HEK293 (cell line): ENCODE measurements at regions not wholly inside any gene's neighbourhood (a gene's known extent, or its start where the extent isn't known, plus 50 kb on each side); places are given as distances from the start of the nearest gene placed in this dataset.

ENCODE experiments used
- KLF16 ChIP-seq: fragments of 450-650 bp; formaldehyde crosslinking; IDR thresholded peaks from 2 replicates; pipeline ENCODE4 v1.5.1; 2017; ENCODE audit warnings: missing biosample characterization, missing genetic modification characterization
- REST ChIP-seq: fragments of 450-650 bp; formaldehyde crosslinking; IDR thresholded peaks from 2 replicates; pipeline ENCODE4 v1.5.1; 2016; ENCODE audit warnings: missing biosample characterization, missing genetic modification characterization
- ZBTB7A ChIP-seq: fragments of 450-650 bp; formaldehyde crosslinking; IDR thresholded peaks from 2 replicates; pipeline ENCODE4 v1.5.1; 2016; ENCODE audit warnings: low read depth, missing biosample characterization, missing genetic modification characterization
- ZNF184 ChIP-seq: fragments of 450-650 bp; IDR thresholded peaks from 2 replicates; pipeline ENCODE4 v1.5.1; 2018; ENCODE audit warnings: missing biosample characterization, mild to moderate bottlenecking, missing genetic modification characterization
- ZNF214 ChIP-seq: fragments of 450-650 bp; formaldehyde crosslinking; IDR thresholded peaks from 2 replicates; pipeline ENCODE4 v1.5.1; 2017; ENCODE audit warnings: missing biosample characterization, mild to moderate bottlenecking, missing genetic modification characterization, borderline replicate concordance
- ZNF473 ChIP-seq: fragments of 450-650 bp; formaldehyde crosslinking; IDR thresholded peaks from 2 replicates; pipeline ENCODE4 v1.5.1; 2017; ENCODE audit warnings: missing biosample characterization, missing genetic modification characterization
- ZNF571 ChIP-seq: fragments of 450-650 bp; formaldehyde crosslinking; IDR thresholded peaks from 2 replicates; pipeline ENCODE4 v1.5.0; 2017; ENCODE audit warnings: missing biosample characterization, missing genetic modification characterization
- ZNF677 ChIP-seq: fragments of 450-650 bp; IDR thresholded peaks from 2 replicates; pipeline ENCODE4 v1.5.0; 2018; ENCODE audit warnings: missing biosample characterization, mild to moderate bottlenecking, missing genetic modification characterization, moderate library complexity
- ZNF76 ChIP-seq: fragments of 450-650 bp; formaldehyde crosslinking; IDR thresholded peaks from 2 replicates; pipeline ENCODE4; 2016; ENCODE audit warnings: low read depth, missing biosample characterization, missing genetic modification characterization, borderline replicate concordance
- ZNF768 ChIP-seq: fragments of 450-650 bp; formaldehyde crosslinking; IDR thresholded peaks from 2 replicates; pipeline ENCODE4 v1.5.1; 2018; ENCODE audit warnings: missing biosample characterization, mild to moderate bottlenecking, missing genetic modification characterization
- TF ChIP-seq, protein P1 (sequence below): fragments of 450-650 bp; formaldehyde crosslinking; IDR thresholded peaks from 2 replicates; pipeline ENCODE4 v1.5.1; 2016; ENCODE audit warnings: missing biosample characterization, missing genetic modification characterization

- no peak for TF ChIP-seq ZNF768 (tag by site-specific recombination)
- no peak for TF ChIP-seq KLF16 (tag by site-specific recombination)
- no peak for TF ChIP-seq ZNF571
- no peak for TF ChIP-seq REST (tag by site-specific recombination)
- TF ChIP-seq ZNF76 (tag by site-specific recombination): no peak
- TF ChIP-seq ZBTB7A (tag by site-specific recombination): no peak
- no peak for TF ChIP-seq ZNF473 (tag by site-specific recombination)
- no peak for TF ChIP-seq ZNF214 (tag by site-specific recombination)
- TF ChIP-seq ZNF184: no peak
- TF ChIP-seq ZNF677 (tag by site-specific recombination): no peak
- TF ChIP-seq, protein P1, sequence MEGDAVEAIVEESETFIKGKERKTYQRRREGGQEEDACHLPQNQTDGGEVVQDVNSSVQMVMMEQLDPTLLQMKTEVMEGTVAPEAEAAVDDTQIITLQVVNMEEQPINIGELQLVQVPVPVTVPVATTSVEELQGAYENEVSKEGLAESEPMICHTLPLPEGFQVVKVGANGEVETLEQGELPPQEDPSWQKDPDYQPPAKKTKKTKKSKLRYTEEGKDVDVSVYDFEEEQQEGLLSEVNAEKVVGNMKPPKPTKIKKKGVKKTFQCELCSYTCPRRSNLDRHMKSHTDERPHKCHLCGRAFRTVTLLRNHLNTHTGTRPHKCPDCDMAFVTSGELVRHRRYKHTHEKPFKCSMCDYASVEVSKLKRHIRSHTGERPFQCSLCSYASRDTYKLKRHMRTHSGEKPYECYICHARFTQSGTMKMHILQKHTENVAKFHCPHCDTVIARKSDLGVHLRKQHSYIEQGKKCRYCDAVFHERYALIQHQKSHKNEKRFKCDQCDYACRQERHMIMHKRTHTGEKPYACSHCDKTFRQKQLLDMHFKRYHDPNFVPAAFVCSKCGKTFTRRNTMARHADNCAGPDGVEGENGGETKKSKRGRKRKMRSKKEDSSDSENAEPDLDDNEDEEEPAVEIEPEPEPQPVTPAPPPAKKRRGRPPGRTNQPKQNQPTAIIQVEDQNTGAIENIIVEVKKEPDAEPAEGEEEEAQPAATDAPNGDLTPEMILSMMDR (tag by site-specific recombination): no peak
Measured at GRCh38 chr17:63345611-63346010, 100.5 kb downstream of the CYB561 start.
